ENCODE measurements at regions not wholly inside any gene's neighbourhood (a gene's known extent, or its start where the extent isn't known, plus 50 kb on each side); places are given as distances from the start of the nearest gene placed in this dataset.

- Histone ChIP-seq H3K36me3 (ENCODE audit: low read depth) (no peaks in the 10 kb centered on the region), H3K9me2 (ENCODE audit: insufficient read depth) (no peaks in the 10 kb centered on the region), H4K20me1 (ENCODE audit: insufficient read depth) (no peaks in the 10 kb centered on the region), H3K27ac (no peak overlapping the region), H3K79me2 (ENCODE audit: insufficient read depth) (no peaks in the 10 kb centered on the region), H3K4me2 (ENCODE audit: unreplicated experiment) (no peak overlapping the region), H2AFZ (no peak overlapping the region), H3K9me3 (ENCODE audit: low read depth) (no peaks in the 10 kb centered on the region), H3K9ac (no peak overlapping the region), H3K4me3 (no peak overlapping the region), H3K4me1 (ENCODE audit: insufficient read depth) (no peaks in the 10 kb centered on the region), H3F3A (ENCODE audit: insufficient read depth) (no peaks in the 10 kb centered on the region), H3K27me3 (replicated peaks; ENCODE audit: insufficient read depth) (peaks cover 33% of the 10 kb centered on the region)
- 30 to 33% methylated on average over 2 of the region's 2 CpGs for WGBS, 2 experiments (ENCODE audit: low coverage in 1 of 2, low lambda C conversion rate in 2 of 2, missing lambda C conversion rate in 2 of 2)
- TF ChIP-seq EZH2phosphoT487 (IDR thresholded peaks at IDR 0.05; ENCODE audit: insufficient read depth, low read depth) (no peak), EZH2 (IDR thresholded peaks at IDR 0.05; ENCODE audit: insufficient read depth, poor library complexity, severe bottlenecking) (no peak)
- no peak for DNase-seq
- in situ Hi-C loops (cut with MboI), result no loop called here
Observed at GRCh38 chr4:108454227-108454626, 166.1 kb upstream of the RPL34 start.

GRCh38 chr4:108453366-108453765 lies 167.0 kb upstream of the RPL34 start:
- no peak overlapping the region for H3K27ac ChIP-seq
- no peaks in the 10 kb centered on the region for H3K79me2 ChIP-seq (ENCODE audit: insufficient read depth)
- no peaks in the 10 kb centered on the region for H3K36me3 ChIP-seq (ENCODE audit: low read depth)
- H3F3A ChIP-seq (ENCODE audit: insufficient read depth), result no peaks in the 10 kb centered on the region
- in situ Hi-C loops (cut with MboI), result no loop called here
- no peaks in the 10 kb centered on the region for H3K9me3 ChIP-seq (ENCODE audit: low read depth)
- no peak overlapping the region for H3K4me3 ChIP-seq
- H3K27me3 ChIP-seq (replicated peaks; ENCODE audit: insufficient read depth), result peaks cover 40% of the 10 kb centered on the region
- no peak overlapping the region for H3K4me2 ChIP-seq (ENCODE audit: unreplicated experiment)
- no peak for DNase-seq
- no peak overlapping the region for H2AFZ ChIP-seq
- no peak overlapping the region for H3K9ac ChIP-seq
- H3K9me2 ChIP-seq (ENCODE audit: insufficient read depth), result no peaks in the 10 kb centered on the region
- no peak for TF ChIP-seq EZH2phosphoT487 (IDR thresholded peaks at IDR 0.05; ENCODE audit: insufficient read depth, low read depth)
- no peak for TF ChIP-seq EZH2 (IDR thresholded peaks at IDR 0.05; ENCODE audit: insufficient read depth, poor library complexity, severe bottlenecking)
- H4K20me1 ChIP-seq (ENCODE audit: insufficient read depth), result no peaks in the 10 kb centered on the region
- no peaks in the 10 kb centered on the region for H3K4me1 ChIP-seq (ENCODE audit: insufficient read depth)
- 22 to 25% methylated on average over 4 of the region's 4 CpGs for WGBS, 2 experiments (ENCODE audit: low coverage in 1 of 2, low lambda C conversion rate in 2 of 2, missing lambda C conversion rate in 2 of 2)

- H3K4me3 ChIP-seq, result no peak overlapping the region
- H3K9me2 ChIP-seq (ENCODE audit: insufficient read depth), result no peaks in the 10 kb centered on the region
- H3K79me2 ChIP-seq (ENCODE audit: insufficient read depth), result no peaks in the 10 kb centered on the region
- peaks cover 41% of the 10 kb centered on the region for H3K27me3 ChIP-seq (replicated peaks; ENCODE audit: insufficient read depth)
- no peaks in the 10 kb centered on the region for H3K9me3 ChIP-seq (ENCODE audit: low read depth)
- TF ChIP-seq EZH2phosphoT487 (IDR thresholded peaks at IDR 0.05; ENCODE audit: insufficient read depth, low read depth) (no peak), EZH2 (IDR thresholded peaks at IDR 0.05; ENCODE audit: insufficient read depth, poor library complexity, severe bottlenecking) (no peak)
- H2AFZ ChIP-seq, result no peak overlapping the region
- no peaks in the 10 kb centered on the region for H3F3A ChIP-seq (ENCODE audit: insufficient read depth)
- no peak overlapping the region for H3K4me2 ChIP-seq (ENCODE audit: unreplicated experiment)
- H3K4me1 ChIP-seq (ENCODE audit: insufficient read depth), result no peaks in the 10 kb centered on the region
- in situ Hi-C loops (cut with MboI), result no loop called here
- no peaks in the 10 kb centered on the region for H3K36me3 ChIP-seq (ENCODE audit: low read depth)
- 53 to 57% methylated on average over 5 of the region's 5 CpGs for WGBS, 2 experiments (ENCODE audit: low coverage in 1 of 2, low lambda C conversion rate in 2 of 2, missing lambda C conversion rate in 2 of 2)
- H4K20me1 ChIP-seq (ENCODE audit: insufficient read depth), result no peaks in the 10 kb centered on the region
- no peak overlapping the region for H3K27ac ChIP-seq
- no peak overlapping the region for H3K9ac ChIP-seq
- DNase-seq, result no peak
Observed at GRCh38 chr4:108450236-108450898, 170.0 kb upstream of the RPL34 start.

- in situ Hi-C loops (cut with MboI), result no loop called here
- WGBS, 2 experiments (ENCODE audit: low coverage in 1 of 2, low lambda C conversion rate in 2 of 2, missing lambda C conversion rate in 2 of 2), result 54 to 55% methylated on average over 1 of the region's 1 CpG
- Histone ChIP-seq H3K4me2 (ENCODE audit: unreplicated experiment) (no peak overlapping the region), H2AFZ (no peak overlapping the region), H3K9me2 (ENCODE audit: insufficient read depth) (no peaks in the 10 kb centered on the region), H3F3A (ENCODE audit: insufficient read depth) (no peaks in the 10 kb centered on the region), H3K4me3 (no peak overlapping the region), H3K9me3 (ENCODE audit: low read depth) (no peaks in the 10 kb centered on the region), H3K79me2 (ENCODE audit: insufficient read depth) (no peaks in the 10 kb centered on the region), H4K20me1 (ENCODE audit: insufficient read depth) (no peaks in the 10 kb centered on the region), H3K36me3 (ENCODE audit: low read depth) (no peaks in the 10 kb centered on the region), H3K27me3 (replicated peaks; ENCODE audit: insufficient read depth) (peaks cover 53% of the 10 kb centered on the region), H3K27ac (no peak overlapping the region), H3K4me1 (ENCODE audit: insufficient read depth) (no peaks in the 10 kb centered on the region), H3K9ac (no peak overlapping the region)
- TF ChIP-seq EZH2phosphoT487 (IDR thresholded peaks at IDR 0.05; ENCODE audit: insufficient read depth, low read depth) (no peak), EZH2 (IDR thresholded peaks at IDR 0.05; ENCODE audit: insufficient read depth, poor library complexity, severe bottlenecking) (no peak)
- DNase-seq, result no peak
Observed at GRCh38 chr4:108449129-108449528, 171.2 kb upstream of the RPL34 start.
